Activated CD4-positive, alpha-beta memory T cell treated with anti-CD3 and anti-CD28 coated beads, Interleukin-2, amount 10 ng/mL, durations not matched to agents 7 days and 5 days (primary cell): ENCODE measurements at regions not wholly inside any gene's neighbourhood (a gene's known extent, or its start where the extent isn't known, plus 50 kb on each side); places are given as distances from the start of the nearest gene placed in this dataset.

ENCODE experiments used
- CTCF ChIA-PET: fragments of 350-600 bp; sonication (Branson Sonifier 250); formaldehyde crosslinking; loops from one replicate; lab custom pipeline; 2021; ENCODE audit warnings: antibody characterized with exemption, inconsistent platforms; lab: Charles Lee
- POLR2A ChIA-PET: fragments of 350-600 bp; sonication (Branson Sonifier 250); formaldehyde crosslinking; loops from one replicate; lab custom pipeline; 2021; ENCODE audit warnings: antibody characterized with exemption; lab: Charles Lee
- DNase-seq: peaks from one replicate; pipeline ENCODE4 v3.0.0-alpha.2; 2020
- H3K27ac Mint-ChIP-seq: one replicate; pipeline ENCODE4 v1.8.0; 2021; ENCODE audit warnings: mild to moderate bottlenecking, mixed read lengths
- H3K27me3 Mint-ChIP-seq: one replicate; pipeline ENCODE4 v1.8.0; 2021; ENCODE audit warnings: mixed read lengths
- H3K36me3 Mint-ChIP-seq: one replicate; pipeline ENCODE4 v1.8.0; 2021; ENCODE audit warnings: low read depth, mixed read lengths
- H3K4me1 Mint-ChIP-seq: one replicate; pipeline ENCODE4 v1.8.0; 2021; ENCODE audit warnings: mixed read lengths
- H3K4me3 Mint-ChIP-seq: one replicate; pipeline ENCODE4 v1.8.0; 2021; ENCODE audit warnings: mild to moderate bottlenecking, mixed read lengths
- H3K9me3 Mint-ChIP-seq: one replicate; pipeline ENCODE4 v1.8.0; 2021; ENCODE audit warnings: mixed read lengths

- ChIA-PET POLR2A (no interaction called here), CTCF (no interaction called here)
- Mint-ChIP-seq H3K4me1 (no peaks in the 10 kb centered on the region), H3K36me3 (no peaks in the 10 kb centered on the region), H3K27me3 (no peaks in the 10 kb centered on the region), H3K9me3 (no peaks in the 10 kb centered on the region), H3K4me3 (no peak overlapping the region), H3K27ac (no peak overlapping the region)
- no peak for DNase-seq
Observed at GRCh38 chr5:98099448-98100105, 673.9 kb upstream of the RGMB start.

GRCh38 chr5:98101131-98101530 is 672.3 kb upstream of the RGMB start:
- Mint-ChIP-seq H3K27ac (no peak overlapping the region), H3K4me3 (no peak overlapping the region), H3K36me3 (no peaks in the 10 kb centered on the region), H3K27me3 (no peaks in the 10 kb centered on the region), H3K4me1 (no peaks in the 10 kb centered on the region), H3K9me3 (no peaks in the 10 kb centered on the region)
- no peak for DNase-seq
- POLR2A ChIA-PET, result no interaction called here
- CTCF ChIA-PET, result no interaction called here

- no peak overlapping the region for H3K4me3 Mint-ChIP-seq
- POLR2A ChIA-PET, result no interaction called here
- no peak overlapping the region for H3K27ac Mint-ChIP-seq
Observed at GRCh38 chr5:98102936-98103335, 670.5 kb upstream of the RGMB start.

GRCh38 chr5:98103807-98104206 is 669.7 kb upstream of the RGMB start:
- ChIA-PET POLR2A (no interaction called here), CTCF (no interaction called here)
- Mint-ChIP-seq H3K4me3 (no peak overlapping the region), H3K27ac (no peak overlapping the region), H3K9me3 (no peaks in the 10 kb centered on the region), H3K36me3 (no peaks in the 10 kb centered on the region), H3K27me3 (no peaks in the 10 kb centered on the region), H3K4me1 (no peaks in the 10 kb centered on the region)
- DNase-seq, result no peak

More at GRCh38 chr5:98102936-98103335, 670.5 kb upstream of the RGMB start:
- DNase-seq, result no peak
- Mint-ChIP-seq H3K36me3 (no peaks in the 10 kb centered on the region), H3K27me3 (no peaks in the 10 kb centered on the region), H3K9me3 (no peaks in the 10 kb centered on the region), H3K4me1 (no peaks in the 10 kb centered on the region)
- CTCF ChIA-PET, result interaction anchor here (0.7 kb wide), 1 partner anchor 14 kb away, joined by 3 read pairs; no protein-coding TSS in a partner anchor

GRCh38 chr5:98104454-98105188 is 668.8 kb upstream of the RGMB start:
- Mint-ChIP-seq H3K27ac (no peak overlapping the region), H3K4me3 (no peak overlapping the region), H3K9me3 (no peaks in the 10 kb centered on the region), H3K4me1 (no peaks in the 10 kb centered on the region), H3K36me3 (no peaks in the 10 kb centered on the region), H3K27me3 (no peaks in the 10 kb centered on the region)
- CTCF ChIA-PET, result no interaction called here
- POLR2A ChIA-PET, result no interaction called here
- DNase-seq, result no peak

- Mint-ChIP-seq H3K4me1 (no peaks in the 10 kb centered on the region), H3K9me3 (no peaks in the 10 kb centered on the region), H3K27me3 (no peaks in the 10 kb centered on the region), H3K27ac (no peak overlapping the region), H3K36me3 (no peaks in the 10 kb centered on the region), H3K4me3 (no peak overlapping the region)
- CTCF ChIA-PET, result no interaction called here
- POLR2A ChIA-PET, result interaction anchor here (0.6 kb wide), 1 partner anchor 24 kb away, joined by 3 read pairs; no protein-coding TSS in a partner anchor
- no peak for DNase-seq
Observed at GRCh38 chr5:98105681-98106080, 667.8 kb upstream of the RGMB start.

- Mint-ChIP-seq H3K36me3 (no peaks in the 10 kb centered on the region), H3K27me3 (no peaks in the 10 kb centered on the region), H3K9me3 (no peaks in the 10 kb centered on the region), H3K4me1 (no peaks in the 10 kb centered on the region), H3K27ac (no peak overlapping the region), H3K4me3 (no peak overlapping the region)
- ChIA-PET POLR2A (interaction anchor here (0.6 kb wide), 1 partner anchor 24 kb away, joined by 3 read pairs; no protein-coding TSS in a partner anchor), CTCF (interaction anchor here (0.8 kb wide), 1 partner anchor 53 kb away, joined by 7 read pairs; no protein-coding TSS in a partner anchor)
- DNase-seq, result no peak
Observed at GRCh38 chr5:98106116-98107031, 667.1 kb upstream of the RGMB start.

- Mint-ChIP-seq H3K9me3 (no peaks in the 10 kb centered on the region), H3K27ac (no peak overlapping the region), H3K36me3 (no peaks in the 10 kb centered on the region), H3K4me3 (no peak overlapping the region), H3K4me1 (no peaks in the 10 kb centered on the region), H3K27me3 (no peaks in the 10 kb centered on the region)
- ChIA-PET CTCF (no interaction called here), POLR2A (no interaction called here)
- no peak for DNase-seq
Observed at GRCh38 chr5:98108497-98108896, 665.0 kb upstream of the RGMB start.

- CTCF ChIA-PET, result no interaction called here
- H3K9me3 Mint-ChIP-seq, result no peaks in the 10 kb centered on the region
- DNase-seq, result no peak
- H3K4me1 Mint-ChIP-seq, result no peaks in the 10 kb centered on the region
- H3K4me3 Mint-ChIP-seq, result no peak overlapping the region
- H3K27me3 Mint-ChIP-seq, result no peaks in the 10 kb centered on the region
- H3K36me3 Mint-ChIP-seq, result no peaks in the 10 kb centered on the region
- POLR2A ChIA-PET, result no interaction called here
- no peak overlapping the region for H3K27ac Mint-ChIP-seq
Observed at GRCh38 chr5:98109561-98110006, 663.9 kb upstream of the RGMB start.

- no peak overlapping the region for H3K27ac Mint-ChIP-seq
Observed at GRCh38 chr5:98110282-98110691, 663.2 kb upstream of the RGMB start.

GRCh38 chr5:98110791-98111190 is 662.7 kb upstream of the RGMB start:
- ChIA-PET CTCF (no interaction called here), POLR2A (no interaction called here)
- no peaks in the 10 kb centered on the region for H3K27me3 Mint-ChIP-seq
- no peak overlapping the region for H3K4me3 Mint-ChIP-seq
- H3K4me1 Mint-ChIP-seq, result no peaks in the 10 kb centered on the region
- H3K9me3 Mint-ChIP-seq, result no peaks in the 10 kb centered on the region
- no peak for DNase-seq
- H3K27ac Mint-ChIP-seq, result no peak overlapping the region
- no peaks in the 10 kb centered on the region for H3K36me3 Mint-ChIP-seq

More at GRCh38 chr5:98110282-98110691, 663.2 kb upstream of the RGMB start:
- Mint-ChIP-seq H3K4me1 (no peaks in the 10 kb centered on the region), H3K27me3 (no peaks in the 10 kb centered on the region), H3K9me3 (no peaks in the 10 kb centered on the region), H3K4me3 (no peak overlapping the region), H3K36me3 (no peaks in the 10 kb centered on the region)
- CTCF ChIA-PET, result no interaction called here
- DNase-seq, result no peak
- POLR2A ChIA-PET, result no interaction called here

- Mint-ChIP-seq H3K27me3 (no peaks in the 10 kb centered on the region), H3K4me3 (no peak overlapping the region), H3K36me3 (no peaks in the 10 kb centered on the region), H3K27ac (no peak overlapping the region), H3K4me1 (no peaks in the 10 kb centered on the region), H3K9me3 (no peaks in the 10 kb centered on the region)
- CTCF ChIA-PET, result no interaction called here
- POLR2A ChIA-PET, result no interaction called here
- DNase-seq, result no peak
Observed at GRCh38 chr5:98111686-98112085, 661.8 kb upstream of the RGMB start.
